HG02884 (cell line): ENCODE measurements at regions not wholly inside any gene's neighbourhood (a gene's known extent, or its start where the extent isn't known, plus 50 kb on each side); places are given as distances from the start of the nearest gene placed in this dataset.
"Not testable (repeated sequence)": the region's sequence is repeated elsewhere in the genome, so short reads cannot be mapped to it uniquely, and the experiment has no call there.

ENCODE experiments used
- ATAC-seq: cut with Tn5 transposase; IDR thresholded peaks from one replicate; pipeline ENCODE4 v1.9.1; 2021; ENCODE audit warnings: mild to moderate bottlenecking, moderate library complexity; ENCODE audit not compliant: unreplicated experiment

DNA sequence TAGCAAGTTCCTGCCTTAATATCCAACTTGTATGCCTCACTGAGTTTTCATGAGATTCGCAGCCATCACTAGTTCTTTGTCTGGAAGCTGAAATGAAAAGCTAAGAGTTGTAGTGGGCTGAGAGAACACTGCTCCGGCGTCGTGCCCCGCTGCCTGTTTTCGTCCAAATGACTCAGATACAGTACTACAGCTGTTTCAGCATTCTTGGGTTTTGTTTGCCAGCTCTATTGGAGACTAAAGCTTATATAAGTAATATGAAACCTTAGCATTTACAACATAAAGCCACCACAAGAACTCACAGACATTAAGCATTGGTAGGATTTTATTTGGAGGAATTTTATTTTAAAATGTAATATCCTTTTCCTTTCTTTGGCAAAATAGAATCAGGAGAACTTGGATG is 299.7 kb downstream of the DLEU7 start:
- no peak for ATAC-seq

DNA sequence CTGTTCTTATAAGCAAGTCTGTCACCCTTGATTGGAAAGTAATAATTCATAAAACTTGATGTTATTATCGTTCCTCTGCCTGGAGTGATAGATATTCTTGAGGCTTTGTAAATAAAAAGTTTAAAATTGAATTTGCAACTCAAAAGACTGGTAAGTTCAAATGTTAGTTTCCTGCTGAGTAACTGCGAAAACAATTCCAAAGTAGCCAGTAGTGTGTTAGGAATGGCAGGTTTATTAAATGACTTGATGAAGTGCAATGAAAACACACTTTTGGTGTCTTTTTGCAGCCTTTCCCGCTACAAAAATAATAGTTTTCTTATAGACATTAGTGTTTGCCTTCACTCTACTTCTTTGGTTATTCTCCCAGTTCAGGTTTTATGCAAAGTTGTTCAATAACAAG is 299.3 kb downstream of the DLEU7 start:
- ATAC-seq, result no peak

- ATAC-seq, result not testable (repeated sequence)
Observed at GRCh38 chr13:50547175-50547574, 296.3 kb downstream of the DLEU7 start.

DNA sequence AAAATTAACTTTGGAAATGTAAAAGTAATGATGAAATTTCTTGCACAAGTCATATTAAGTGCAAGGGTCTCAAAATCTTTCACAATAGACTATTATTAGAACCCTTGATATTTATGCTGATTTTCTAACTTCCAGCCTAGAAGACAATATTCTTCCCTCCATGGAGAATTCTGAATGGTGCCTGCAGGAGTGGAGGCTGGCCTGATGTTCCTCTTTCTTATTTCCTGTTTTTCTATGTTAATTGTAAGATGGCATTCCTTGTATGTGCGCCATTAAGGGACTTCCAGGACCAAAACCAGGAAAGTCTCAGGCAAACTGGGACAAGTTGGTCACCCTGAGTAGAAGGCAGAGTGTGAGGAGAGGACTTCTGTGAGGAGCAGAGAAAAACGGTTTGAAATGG is 294.9 kb downstream of the DLEU7 start:
- ATAC-seq, result no peak

DNA sequence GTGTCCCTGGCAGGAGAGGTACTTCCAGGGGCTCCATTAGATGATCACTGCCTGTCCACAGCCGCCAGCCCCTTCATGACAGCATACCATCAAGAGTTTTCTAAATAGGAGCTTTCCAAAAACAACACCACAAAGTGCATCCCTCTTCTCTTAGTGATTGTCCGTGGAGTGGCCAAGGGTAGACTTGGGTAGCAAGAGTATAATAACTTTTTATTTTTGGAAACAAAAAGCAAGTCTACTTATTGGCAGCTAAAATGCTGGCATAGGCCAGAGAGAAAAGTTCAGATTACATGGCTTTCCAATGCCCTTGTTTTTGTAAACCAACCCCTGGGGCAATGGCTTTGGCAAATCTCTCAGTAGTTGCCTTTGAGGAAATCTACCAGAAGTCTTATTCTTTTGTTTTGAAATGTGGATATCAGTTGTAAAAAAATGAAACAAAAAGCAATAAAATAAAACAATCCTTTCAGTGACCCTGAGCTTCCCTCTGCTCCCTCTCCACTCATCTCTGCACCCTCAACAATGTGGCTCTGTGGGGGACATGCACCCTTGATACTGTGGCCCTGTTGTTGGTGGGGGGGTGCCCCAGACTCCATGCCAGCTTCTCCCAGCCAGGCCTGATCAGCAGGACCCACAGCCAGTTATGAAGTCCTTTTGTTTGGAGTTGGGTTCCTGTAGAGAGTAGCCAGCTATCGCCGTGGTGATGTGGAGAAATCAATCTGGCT is 294.1 kb downstream of the DLEU7 start:
- ATAC-seq, result no peak

GRCh38 chr13:50550151-50550550 is 293.3 kb downstream of the DLEU7 start:
- ATAC-seq, result no peak

DNA sequence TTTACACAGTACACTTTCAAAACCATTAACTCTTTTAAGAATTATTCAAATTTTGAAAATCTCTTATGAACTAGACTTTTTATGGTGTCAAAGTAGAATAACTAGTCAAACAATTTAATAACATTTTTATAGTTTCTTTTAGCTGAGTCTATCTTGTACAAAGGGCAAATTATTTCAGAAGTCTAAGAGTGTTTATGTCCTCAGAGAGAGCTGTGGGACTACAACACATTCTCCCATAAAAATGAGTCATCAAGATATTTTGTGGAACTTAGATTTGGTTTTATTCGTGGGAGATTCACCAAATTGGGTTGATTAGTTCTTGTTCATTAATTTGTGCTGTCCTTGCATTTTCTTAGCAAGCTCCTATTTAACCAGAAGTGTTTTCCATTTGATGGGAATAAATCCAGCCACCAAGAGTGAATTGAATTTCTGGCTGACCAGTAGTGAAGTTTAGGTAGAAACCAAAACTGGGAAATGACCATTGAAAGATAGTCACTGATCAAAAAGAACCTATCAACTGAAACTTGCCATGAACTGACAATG is 291.0 kb downstream of the DLEU7 start:
- no peak for ATAC-seq

- ATAC-seq, result no peak
Observed at GRCh38 chr13:50561739-50562138, 281.8 kb downstream of the DLEU7 start.

DNA sequence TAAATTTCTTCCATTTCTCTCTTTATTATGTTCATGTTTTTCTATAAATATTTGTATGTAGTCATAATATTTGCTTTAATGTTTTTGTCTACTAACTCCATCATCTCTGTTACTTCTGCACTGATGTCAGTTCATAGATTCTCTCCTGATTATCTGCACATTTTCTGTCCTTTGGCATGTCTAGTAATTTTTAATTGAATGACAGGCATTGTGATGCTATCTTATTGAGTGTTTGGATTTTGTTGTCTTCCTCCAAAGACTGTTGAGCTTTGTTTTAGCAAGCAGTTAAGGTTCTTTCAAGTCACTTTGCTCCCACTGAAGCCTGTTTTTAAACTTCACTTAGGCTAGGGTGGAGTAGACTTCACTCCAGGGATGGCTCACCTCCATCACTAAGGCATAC is 276.8 kb downstream of the DLEU7 start:
- no peak for ATAC-seq

- no peak for ATAC-seq
Observed at GRCh38 chr13:50572129-50572528, 271.4 kb downstream of the DLEU7 start.

- ATAC-seq, result no peak
Observed at GRCh38 chr13:50573066-50573465, 270.4 kb downstream of the DLEU7 start.

GRCh38 chr13:50574731-50575130 is 268.8 kb downstream of the DLEU7 start:
- no peak for ATAC-seq

GRCh38 chr13:50575138-50575537 is 268.4 kb downstream of the DLEU7 start:
- no peak for ATAC-seq

- ATAC-seq, result no peak
Observed at GRCh38 chr13:50576156-50576555, 267.3 kb downstream of the DLEU7 start.

DNA sequence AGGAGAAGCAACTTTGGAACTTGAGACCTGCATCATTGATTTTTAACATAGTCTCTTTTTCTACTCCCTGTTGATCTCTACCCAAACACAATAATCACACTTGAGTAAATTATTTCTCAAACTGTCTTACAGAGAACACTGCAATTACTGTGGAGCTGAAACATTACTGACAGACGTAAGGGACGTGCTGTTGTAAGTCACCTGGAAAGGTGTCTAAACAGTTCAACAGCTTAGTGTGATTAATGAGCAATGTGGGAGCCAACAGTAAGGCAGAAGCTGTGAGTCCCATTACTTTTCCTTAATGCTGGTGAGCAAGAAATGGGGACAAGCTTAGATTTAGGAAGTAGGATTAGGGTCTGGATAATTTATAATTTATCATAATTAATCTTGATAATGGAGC is 265.7 kb downstream of the DLEU7 start:
- ATAC-seq, result no peak

GRCh38 chr13:50580684-50581305 is 262.7 kb downstream of the DLEU7 start:
- ATAC-seq, result no peak

- no peak for ATAC-seq
Observed at GRCh38 chr13:50581586-50582196, 261.8 kb downstream of the DLEU7 start.

GRCh38 chr13:50584856-50585580 is 258.5 kb downstream of the DLEU7 start:
- ATAC-seq, result no peak

DNA sequence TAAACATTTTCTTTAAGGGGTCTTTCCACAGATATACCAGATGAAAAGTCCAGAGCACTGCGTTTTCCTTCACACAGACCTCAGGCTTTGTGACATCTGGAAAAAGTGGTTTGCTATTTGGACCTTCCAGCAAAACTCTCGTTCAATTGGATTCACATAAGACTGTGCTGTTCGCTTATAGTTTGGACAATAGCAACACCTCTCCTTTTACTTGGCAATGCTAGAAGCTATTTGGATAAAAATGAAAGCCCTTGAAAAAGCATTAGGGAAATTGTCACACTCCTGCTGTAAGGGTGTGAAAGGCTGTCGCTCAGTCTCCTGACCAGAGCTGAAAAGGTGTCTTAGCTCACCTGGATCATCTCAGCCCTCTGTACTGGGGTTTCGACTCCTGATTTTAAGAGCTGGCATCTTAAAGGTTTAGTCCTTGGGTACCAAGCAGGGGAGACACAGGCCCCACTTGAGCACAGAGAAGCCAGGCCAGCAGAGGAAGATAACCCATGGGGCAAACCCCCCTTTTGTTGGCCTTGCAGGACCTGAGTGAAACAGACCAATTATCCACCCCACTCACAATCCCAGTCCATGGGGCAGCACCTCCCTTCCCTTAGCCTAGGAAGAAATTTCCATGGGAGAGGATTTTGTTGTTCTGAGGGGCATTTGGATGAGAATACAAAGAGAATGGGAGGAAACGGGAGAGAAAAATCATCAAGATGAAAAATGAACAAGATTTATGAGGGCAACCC is 257.6 kb downstream of the DLEU7 start:
- no peak for ATAC-seq

- no peak for ATAC-seq
Observed at GRCh38 chr13:50586414-50587083, 256.9 kb downstream of the DLEU7 start.
